ENCODE measurements at regions not wholly inside any gene's neighbourhood (a gene's known extent, or its start where the extent isn't known, plus 50 kb on each side); places are given as distances from the start of the nearest gene placed in this dataset.

GRCh38 chr2:217717646-217718045 lies 285.1 kb downstream of the TNS1 start:
- no peak for DNase-seq (ENCODE audit: low spot score)

- DNase-seq (ENCODE audit: low spot score) = no peak
Measured at GRCh38 chr2:217715484-217715883, 287.3 kb downstream of the TNS1 start.

- no peak for DNase-seq (ENCODE audit: low spot score)
Measured at GRCh38 chr2:217714287-217714751, 288.5 kb downstream of the TNS1 start.

GRCh38 chr2:217713395-217714286 lies 289.2 kb downstream of the TNS1 start:
- peak; percentile 59 for DNase-seq (ENCODE audit: low spot score)

- no peak for DNase-seq (ENCODE audit: low spot score)
Measured at GRCh38 chr2:217712431-217712830, 290.4 kb downstream of the TNS1 start.

- DNase-seq (ENCODE audit: low spot score) = no peak
Measured at GRCh38 chr2:217711188-217711587, 291.6 kb downstream of the TNS1 start.

- DNase-seq (ENCODE audit: low spot score) = no peak
Measured at GRCh38 chr2:217710211-217710765, 292.5 kb downstream of the TNS1 start.

- DNase-seq (ENCODE audit: low spot score) = no peak
Measured at GRCh38 chr2:217709478-217710210, 293.2 kb downstream of the TNS1 start.

- no peak for DNase-seq (ENCODE audit: low spot score)
Measured at GRCh38 chr2:217707131-217707611, 295.6 kb downstream of the TNS1 start.

- no peak for DNase-seq (ENCODE audit: low spot score)
Measured at GRCh38 chr2:217706513-217706912, 296.3 kb downstream of the TNS1 start.

- no peak for DNase-seq (ENCODE audit: low spot score)
Measured at GRCh38 chr2:217706095-217706494, 296.7 kb downstream of the TNS1 start.

- no peak for DNase-seq (ENCODE audit: low spot score)
Measured at GRCh38 chr2:217705461-217705860, 297.3 kb downstream of the TNS1 start.

GRCh38 chr2:217703999-217704398 lies 298.8 kb downstream of the TNS1 start:
- no peak for DNase-seq (ENCODE audit: low spot score)

GRCh38 chr2:217703102-217703501 lies 299.7 kb downstream of the TNS1 start:
- DNase-seq (ENCODE audit: low spot score) = no peak

- no peak for DNase-seq (ENCODE audit: low spot score)
Measured at GRCh38 chr2:217701622-217702021, 301.2 kb downstream of the TNS1 start.

GRCh38 chr2:217698691-217699090 lies 304.1 kb downstream of the TNS1 start:
- no peak for DNase-seq (ENCODE audit: low spot score)

- no peak for DNase-seq (ENCODE audit: low spot score)
Measured at GRCh38 chr2:217695033-217695520, 307.7 kb downstream of the TNS1 start.

- DNase-seq (ENCODE audit: low spot score) = no peak
Measured at GRCh38 chr2:217694291-217694690, 308.5 kb downstream of the TNS1 start.

GRCh38 chr2:217693363-217693762 lies 309.4 kb downstream of the TNS1 start:
- DNase-seq (ENCODE audit: low spot score) = no peak

GRCh38 chr2:217691920-217692666 lies 310.7 kb downstream of the TNS1 start:
- no peak for DNase-seq (ENCODE audit: low spot score)

GRCh38 chr2:217691516-217691915 lies 311.3 kb downstream of the TNS1 start:
- no peak for DNase-seq (ENCODE audit: low spot score)

GRCh38 chr2:217689053-217689452 lies 313.7 kb downstream of the TNS1 start:
- DNase-seq (ENCODE audit: low spot score) = no peak
